Epithelial cell of prostate (primary cell): ENCODE measurements at regions not wholly inside any gene's neighbourhood (a gene's known extent, or its start where the extent isn't known, plus 50 kb on each side); places are given as distances from the start of the nearest gene placed in this dataset.
"Not testable (repeated sequence)": the region's sequence is repeated elsewhere in the genome, so short reads cannot be mapped to it uniquely, and the experiment has no call there.

ENCODE experiments used
- DNase-seq: peaks from one replicate; pipeline ENCODE4 v3.0.0-alpha.2; 2011; ENCODE audit warnings: low read depth, low spot score
- H3K27ac ChIP-seq: fragments of 450-650 bp; 2 replicates; pipeline ENCODE4 v1.5.1; 2017; ENCODE audit warnings: mild to moderate bottlenecking

DNA sequence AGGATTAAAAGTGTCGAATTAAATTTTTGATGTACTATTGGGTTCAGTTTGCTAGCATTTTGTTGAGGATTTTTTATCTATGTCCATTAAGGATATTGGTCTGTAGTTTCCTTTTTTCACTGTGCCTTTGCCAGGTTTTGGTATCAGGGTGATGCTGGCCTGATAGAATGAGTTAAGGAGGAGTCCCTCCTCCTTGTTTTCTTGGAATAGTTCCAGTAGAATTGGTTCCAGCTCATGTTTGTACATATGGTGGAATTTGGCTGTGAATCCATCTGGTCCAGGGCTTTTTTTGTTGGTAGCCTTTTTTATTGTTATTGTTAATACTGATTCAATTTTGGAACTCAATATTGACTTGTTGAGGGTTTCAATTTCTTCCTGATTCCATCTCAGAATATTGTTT, 141.8 kb downstream of the SIM1 start:
- no peak overlapping the region for H3K27ac ChIP-seq
- DNase-seq: no peak

DNA sequence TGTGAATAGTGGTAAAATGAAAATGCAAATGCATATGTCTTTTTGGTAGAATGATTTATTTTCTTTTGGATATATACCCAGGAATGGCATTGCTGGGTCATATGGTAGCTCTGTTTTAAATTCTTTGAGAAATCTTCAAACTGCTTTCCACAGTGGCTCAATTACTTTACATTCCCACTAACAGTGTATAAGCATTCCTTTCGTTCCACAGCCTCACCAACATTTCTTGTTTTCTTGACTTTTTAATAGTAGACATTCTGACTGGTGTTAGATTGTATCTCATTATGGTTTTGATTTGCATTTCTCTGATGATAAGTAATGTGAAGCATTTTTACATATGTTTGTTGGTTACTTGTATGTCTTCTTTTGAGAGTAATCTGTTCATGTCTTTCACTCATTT, 144.0 kb downstream of the SIM1 start:
- DNase-seq: no peak
- no peak overlapping the region for H3K27ac ChIP-seq

DNA sequence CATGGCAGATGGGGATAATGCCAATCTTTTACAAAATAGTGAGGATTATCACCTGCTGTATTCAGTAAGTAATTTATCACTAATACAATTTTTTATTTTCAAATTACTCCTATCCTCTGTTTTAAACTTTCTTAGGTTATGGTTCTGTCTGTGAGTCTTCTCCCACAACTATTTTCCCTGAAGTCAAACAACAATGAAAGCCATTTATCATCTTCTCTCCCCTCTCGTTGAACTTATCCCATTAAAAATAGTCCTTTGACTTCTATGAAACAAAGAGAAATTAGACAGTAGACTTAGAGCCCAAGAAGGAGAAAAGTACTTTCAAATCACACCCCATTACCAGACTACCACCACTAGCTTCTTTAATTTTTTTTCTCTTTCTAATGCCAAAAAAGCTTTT, 147.7 kb downstream of the SIM1 start:
- no peak for DNase-seq
- H3K27ac ChIP-seq: no peak overlapping the region

DNA sequence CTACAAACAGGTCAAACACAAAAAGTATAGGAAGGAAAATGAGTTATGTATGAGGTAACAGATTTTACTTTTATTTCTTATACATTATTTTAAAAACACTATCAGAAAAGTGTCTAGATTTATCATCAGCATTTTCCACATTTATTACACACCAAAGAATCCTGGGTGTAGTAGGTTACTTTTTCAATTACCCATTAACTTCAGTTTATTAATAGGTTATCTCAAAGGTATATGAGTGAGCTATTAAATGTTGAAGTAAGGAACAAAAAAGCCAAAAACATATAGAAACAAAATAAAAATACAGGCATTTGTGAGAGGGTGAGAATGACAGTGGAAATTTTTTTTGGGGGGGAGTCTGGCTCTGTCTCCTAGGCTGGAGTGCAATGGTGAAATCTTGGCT, 150.5 kb downstream of the SIM1 start:
- no peak overlapping the region for H3K27ac ChIP-seq
- no peak for DNase-seq

DNA sequence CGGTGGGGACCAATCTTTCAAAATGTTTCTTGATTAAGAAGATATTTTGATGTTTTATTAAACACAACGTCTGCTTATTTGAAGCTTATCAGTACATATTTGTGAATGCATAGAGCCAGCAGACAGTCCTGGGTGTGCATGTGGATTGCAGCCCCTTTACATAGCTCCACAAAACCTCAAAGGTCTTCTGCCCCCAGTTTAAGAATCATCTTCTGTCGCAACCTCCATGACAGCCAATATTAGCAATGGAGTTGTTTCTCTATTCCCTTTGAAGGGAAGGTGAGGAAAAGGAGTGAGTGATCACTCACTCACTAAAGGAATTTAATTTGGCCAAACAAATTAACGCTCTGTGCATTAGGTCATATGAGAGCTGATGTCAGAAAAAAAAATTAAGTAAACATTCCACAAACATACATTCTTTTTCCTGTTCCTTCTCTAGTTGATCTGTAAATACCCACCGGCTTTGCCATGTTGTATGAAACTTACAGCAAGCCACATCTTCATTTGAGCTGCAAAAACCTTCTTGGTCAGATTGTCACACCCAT, 152.9 kb downstream of the SIM1 start:
- DNase-seq: no peak
- H3K27ac ChIP-seq: no peak overlapping the region

DNA sequence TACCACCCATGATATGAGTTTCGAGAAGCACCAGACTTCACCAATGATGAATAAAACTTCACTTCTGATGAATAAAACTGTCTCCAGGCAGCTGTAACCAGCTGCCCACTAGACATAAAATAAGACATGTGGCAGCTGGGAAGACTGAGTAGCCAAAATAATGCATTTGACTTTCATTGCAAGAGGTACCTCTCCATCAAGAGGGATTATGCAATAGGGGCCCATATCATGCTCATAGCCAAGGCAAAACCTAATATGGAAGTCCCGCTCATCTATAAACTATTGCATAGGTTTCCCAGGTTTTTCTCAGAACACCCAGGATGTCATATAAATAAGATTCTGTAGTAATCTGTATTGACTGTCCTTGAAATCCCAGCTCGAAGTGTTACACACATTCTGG, 155.5 kb downstream of the SIM1 start:
- H3K27ac ChIP-seq: no peak overlapping the region
- no peak for DNase-seq

DNA sequence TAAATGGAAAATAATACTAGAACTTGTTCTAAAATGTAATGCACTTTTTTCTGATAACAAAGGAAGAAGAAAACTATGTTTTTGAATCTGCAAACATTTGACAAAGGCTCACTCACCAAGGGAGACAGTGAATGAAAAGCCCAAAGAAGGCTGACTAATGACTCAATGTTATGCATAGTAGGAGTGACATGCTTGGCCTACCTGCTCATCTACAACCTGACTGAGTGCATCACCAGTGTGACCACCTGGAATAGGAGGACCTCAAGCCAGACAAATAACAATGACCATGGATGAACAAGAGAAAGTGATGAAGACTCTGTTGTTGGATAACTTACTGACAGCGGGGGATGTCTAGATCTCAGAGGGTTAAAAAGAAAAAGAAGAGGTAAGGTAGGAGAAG, 157.2 kb downstream of the SIM1 start:
- H3K27ac ChIP-seq: no peak overlapping the region
- no peak for DNase-seq

DNA sequence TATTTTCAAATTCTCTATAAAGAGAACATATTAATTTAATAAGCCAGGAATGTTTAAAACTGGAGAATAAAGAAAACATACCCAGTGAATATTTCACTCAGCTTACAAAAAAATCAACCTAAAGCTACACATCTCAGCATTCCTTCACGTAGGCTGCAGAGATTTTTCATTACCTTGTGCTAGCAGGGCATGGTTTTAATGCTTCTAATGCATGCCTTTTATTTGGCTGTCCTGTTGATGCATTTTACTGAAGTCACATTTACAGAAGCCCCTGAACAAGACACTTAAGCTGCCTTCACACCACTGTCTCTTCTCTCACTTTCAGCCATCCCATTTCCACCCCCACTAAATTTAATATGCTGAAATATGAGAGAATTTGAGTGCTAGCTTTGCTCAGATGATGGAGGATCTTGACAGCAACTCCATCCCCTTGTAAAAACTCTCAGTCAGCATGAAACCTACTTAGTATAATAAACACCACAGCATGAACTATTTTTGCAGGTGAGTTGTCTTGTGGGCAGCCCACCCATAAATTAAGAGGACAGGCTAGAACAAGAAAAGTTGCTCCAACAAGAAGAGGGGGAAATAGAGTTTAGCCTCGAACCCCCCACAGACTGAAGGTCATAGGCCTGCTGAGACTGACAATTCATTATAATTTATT, 159.4 kb downstream of the SIM1 start:
- no peak for DNase-seq
- no peak overlapping the region for H3K27ac ChIP-seq

DNA sequence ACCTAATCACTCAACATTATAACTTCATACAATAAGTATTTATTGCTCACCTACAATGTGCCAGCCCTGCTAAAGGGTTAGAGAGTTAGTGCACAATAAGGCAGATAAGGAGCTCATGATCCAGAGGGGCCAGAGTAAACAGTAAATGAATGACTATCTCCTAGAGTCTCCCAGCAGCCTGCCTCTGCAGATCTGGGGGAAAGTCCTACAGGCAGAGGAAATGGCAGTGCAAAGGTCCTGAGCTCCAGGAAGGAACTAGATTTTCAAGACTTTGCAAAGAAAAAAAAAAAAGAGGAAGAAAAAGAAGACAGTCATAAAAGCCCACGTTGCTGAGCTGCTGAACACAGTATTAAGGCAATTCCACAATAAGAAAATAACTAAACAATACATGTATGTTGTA, 160.1 kb downstream of the SIM1 start:
- DNase-seq: no peak
- H3K27ac ChIP-seq: no peak overlapping the region

DNA sequence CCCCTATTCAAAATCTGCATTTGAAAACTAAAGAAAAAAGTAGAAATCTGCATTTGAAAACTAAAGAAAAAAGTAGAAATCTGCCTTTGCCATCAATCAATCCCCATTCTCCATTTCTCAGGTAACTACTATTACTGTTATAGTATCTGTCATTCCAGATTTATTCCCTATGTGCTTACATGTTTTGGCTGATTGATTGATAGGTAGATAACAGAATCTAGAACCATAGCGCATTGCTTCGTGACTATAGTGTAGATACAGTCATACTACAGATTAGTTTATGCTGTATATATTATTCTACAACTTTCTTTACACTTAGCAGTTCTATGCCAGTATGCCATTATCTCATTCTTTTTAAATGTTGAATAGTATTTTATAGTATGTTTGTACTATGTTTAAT, 163.0 kb downstream of the SIM1 start:
- DNase-seq: no peak
- H3K27ac ChIP-seq: no peak overlapping the region

DNA sequence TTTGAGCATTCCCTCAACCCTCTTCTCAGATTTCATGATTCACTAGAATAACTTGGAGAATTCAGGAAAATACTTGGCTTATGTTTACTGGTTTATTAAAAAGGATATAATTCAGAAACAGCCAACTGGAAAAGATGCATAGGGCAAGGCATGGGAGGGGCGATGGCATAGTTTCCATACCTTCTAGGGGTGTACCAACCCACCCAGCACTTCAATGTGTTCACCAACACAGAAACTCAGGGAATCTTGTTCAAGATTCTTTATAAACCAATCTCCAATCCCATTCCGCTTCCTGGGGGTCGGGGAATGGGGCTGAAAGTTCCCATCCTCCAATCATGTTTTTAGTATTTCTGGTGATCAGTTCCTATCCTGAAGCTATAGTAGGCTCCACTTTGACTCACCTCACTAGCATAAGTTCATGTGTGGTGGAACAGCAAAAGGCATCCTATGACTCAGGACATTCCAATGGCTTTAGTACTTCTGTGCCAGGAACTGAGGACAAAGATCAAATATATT, 164.4 kb downstream of the SIM1 start:
- peak; percentile 93 for DNase-seq
- H3K27ac ChIP-seq: peak overlapping the region; percentile 87

DNA sequence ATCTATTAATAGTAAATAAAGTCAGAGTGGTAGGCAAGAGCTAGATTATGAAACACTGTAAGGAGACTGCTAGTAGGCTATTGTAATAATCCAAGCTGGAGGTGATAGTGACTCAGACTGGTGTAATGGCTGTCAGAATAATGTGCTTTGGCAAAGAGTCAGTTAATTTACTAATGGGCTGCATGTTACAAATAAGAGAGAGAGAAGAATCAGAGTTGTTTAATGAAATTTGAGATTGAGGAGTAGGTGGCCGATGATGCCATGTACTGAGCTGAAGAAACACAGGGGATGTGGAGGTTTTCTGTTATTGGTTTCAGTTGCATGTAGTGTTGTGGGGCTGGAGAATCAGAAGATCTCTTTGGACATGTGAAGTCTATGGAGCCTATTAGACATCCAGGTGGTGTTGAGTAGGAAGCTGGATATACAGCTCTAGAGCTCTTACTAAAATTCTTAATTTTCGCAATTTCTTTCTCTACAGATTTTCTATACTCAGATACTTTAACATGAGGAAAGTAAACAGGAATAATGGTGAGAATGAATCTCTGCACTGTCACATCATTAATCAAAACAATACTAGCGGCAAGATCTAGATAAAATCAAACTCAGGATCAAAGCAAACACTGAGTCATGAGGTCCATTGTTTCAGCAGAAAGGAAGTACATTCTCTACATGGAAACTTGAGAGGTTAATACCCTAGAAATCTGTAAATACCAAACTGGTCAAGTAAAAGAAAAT, 167.7 kb downstream of the SIM1 start:
- H3K27ac ChIP-seq: peak overlapping the region; percentile 72
- DNase-seq: peak; percentile 69

DNA sequence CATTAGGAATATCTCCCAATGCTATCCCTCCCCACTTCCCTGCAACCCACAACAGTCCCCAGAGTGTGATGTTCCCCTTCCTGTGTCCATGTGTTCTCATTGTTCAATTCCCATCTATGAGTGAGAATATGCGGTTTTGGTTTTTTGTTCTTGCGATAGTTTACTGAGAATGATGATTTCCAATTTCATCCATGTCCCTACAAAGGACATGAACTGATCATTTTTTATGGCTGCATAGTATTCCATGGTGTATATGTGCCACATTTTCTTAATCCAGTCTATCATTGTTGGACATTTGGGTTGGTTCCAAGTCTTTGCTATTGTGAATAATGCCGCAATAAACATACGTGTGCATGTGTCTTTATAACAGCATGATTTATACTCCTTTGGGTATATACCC, 169.5 kb downstream of the SIM1 start:
- DNase-seq, H3K27ac ChIP-seq: not testable (repeated sequence)

DNA sequence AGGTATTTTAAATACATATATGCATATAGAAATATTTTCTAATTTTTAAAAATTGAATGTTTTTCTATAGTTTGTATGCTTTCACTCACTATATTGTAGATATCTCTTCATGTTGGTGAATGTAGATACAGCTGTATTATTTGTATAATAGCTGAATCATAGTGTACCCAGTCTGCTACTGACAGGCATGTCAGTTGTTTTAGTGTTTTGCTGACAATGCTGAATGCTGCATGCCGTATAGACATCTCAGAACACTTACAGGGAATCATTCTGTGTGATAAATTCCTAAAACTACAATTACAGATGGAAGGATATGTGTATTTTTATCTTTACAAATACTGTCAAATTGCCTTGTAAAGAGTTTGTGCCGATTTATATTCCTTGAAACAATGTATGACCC, 175.4 kb downstream of the SIM1 start:
- DNase-seq: no peak
- no peak overlapping the region for H3K27ac ChIP-seq

DNA sequence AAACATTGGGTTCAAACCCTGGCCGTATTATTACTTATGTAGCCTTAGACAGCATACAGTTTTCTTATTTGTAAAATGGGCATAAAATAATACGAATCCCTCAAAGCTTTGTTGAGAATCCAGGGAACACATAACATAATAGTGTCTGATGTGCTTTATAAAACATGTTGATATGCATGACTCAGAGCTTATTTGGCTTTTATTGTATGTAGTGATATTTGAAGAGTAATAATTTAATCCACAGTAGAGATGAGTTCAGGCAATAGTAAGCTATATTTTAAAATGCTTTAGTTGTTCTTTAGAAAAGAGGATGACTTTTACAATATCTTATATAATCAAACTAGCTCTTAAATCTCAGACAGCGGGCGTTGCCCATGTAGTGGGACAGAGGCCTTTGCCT, 176.4 kb downstream of the SIM1 start:
- DNase-seq: no peak
- no peak overlapping the region for H3K27ac ChIP-seq

DNA sequence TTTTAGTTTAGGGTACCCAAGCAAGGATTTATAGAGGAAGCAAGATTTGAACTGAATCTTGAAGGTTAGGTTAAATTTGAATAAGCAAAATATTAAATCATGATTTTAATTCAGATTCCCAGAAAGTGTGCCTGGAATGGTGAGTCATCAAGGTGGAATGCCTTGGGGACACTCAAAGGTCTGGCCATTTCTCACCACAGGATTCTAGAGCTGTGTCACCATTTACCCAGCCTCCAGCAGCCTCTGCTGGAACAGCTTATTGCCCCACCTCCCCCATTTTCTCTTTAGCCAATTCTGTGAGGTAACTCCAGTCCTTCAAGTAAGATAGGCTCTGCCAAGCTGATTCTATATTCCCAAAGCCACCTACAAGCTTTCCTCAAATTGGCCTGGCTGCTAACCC, 181.4 kb downstream of the SIM1 start:
- DNase-seq: no peak
- no peak overlapping the region for H3K27ac ChIP-seq

DNA sequence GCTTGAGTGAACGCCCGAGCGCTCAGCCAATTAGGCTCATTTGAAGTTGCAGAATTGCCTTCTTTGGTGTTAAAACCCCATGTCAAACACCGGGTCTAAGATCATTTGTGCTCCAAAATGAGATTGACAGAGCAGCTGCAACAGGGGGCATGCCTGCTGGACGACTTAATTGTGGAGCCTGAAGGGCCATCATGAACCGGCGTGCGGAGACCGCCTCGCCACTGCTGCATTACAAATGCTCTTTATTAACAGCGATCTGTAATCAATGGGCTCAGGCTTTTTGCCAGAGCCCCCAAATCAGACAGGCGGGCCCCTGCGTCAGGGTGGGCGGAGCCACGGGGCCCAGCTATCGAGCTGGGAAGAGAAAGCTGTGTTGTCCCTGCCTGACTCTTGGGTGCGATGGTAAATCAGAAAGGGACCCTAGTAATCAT, 183.2 kb downstream of the SIM1 start:
- no peak overlapping the region for H3K27ac ChIP-seq
- no peak for DNase-seq

DNA sequence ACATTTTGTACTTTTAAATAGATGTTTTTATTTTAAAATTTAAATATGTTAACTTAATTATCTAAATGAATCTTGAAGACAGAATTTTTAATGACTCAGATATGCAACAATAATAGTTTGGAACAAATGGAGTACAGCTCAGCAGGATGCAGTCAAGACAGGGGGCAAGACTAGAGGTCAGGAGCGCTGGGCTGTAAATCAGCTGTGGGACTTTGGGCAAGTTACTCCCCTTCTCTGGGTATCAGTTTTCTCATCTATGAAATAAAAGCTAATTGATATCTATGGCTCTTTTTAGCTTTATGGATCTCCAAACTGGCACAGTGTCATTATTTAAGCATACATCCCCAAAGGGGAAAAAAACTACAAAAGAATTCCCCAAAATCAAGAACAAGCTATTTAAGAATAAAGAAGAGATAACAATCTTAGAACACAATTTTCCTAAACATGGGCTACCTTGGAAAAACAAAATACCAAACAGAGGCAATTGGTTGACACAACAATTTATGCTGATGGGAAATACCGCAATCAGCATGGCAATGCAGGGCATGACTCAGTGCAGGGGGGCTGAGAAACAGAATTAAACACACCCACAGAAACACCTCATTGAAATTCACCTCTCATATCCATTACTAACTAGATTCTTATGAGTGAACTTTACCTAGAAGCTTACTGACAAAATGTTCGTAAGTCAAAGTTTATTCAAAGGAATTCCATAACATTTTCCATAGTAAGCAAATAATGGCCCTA, 188.2 kb downstream of the SIM1 start:
- no peak overlapping the region for H3K27ac ChIP-seq
- DNase-seq: no peak

DNA sequence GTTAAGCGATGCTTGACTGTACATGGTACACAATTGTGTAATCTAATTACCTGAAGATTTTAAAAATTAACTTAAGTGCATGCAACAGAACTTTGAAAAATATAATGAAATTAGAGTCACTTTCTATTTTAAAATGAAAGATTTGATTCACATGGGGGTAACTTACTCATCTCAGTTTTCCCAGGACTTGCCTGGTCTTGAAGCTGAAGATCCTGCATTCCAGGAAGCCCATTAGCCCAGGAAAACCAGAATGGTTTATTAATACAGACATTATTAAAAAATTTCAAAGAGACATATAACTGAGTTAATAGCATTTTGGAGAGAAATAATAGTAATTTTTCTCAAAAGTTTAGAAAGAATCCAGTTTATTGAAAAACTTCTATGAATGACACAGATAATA, 190.6 kb downstream of the SIM1 start:
- H3K27ac ChIP-seq: no peak overlapping the region
- no peak for DNase-seq

DNA sequence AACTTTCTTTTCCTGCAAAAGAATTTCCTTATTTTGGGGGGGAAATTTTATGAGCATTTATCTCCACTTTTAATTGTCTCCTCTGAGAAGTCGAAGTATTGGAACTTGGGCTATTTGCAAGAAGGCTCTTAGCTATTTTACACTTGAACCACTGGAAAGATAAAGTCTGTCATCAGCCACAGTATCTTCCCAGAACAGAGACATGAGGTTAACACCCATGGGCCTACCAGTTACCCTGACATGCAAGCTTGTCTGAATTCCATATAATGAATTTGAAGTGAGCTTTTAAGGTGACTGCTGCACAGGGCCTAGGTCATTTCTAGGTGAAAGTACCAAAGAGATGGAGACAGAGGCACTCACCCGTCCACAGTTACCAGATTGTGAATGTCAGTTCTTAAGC, 193.1 kb downstream of the SIM1 start:
- DNase-seq: no peak
- H3K27ac ChIP-seq: no peak overlapping the region

DNA sequence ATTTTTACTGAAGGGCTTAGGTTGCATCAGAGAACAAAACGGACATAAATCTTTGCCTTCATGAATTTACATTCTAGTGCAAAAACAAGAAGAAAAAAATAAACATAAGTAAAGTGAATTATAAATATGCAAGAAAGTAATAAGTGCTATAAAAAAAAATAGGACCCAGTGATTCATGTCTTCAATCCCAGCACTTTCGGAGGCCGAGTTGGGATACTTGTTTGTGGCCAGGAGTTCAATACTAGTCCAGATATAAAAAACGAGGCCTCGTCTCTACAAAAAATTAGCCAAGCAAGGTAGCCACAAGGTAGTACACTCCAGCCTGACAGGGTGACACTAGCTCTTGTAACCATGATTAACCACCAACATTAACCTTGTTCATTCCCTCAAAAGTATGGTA, 193.5 kb downstream of the SIM1 start:
- DNase-seq: no peak
- H3K27ac ChIP-seq: no peak overlapping the region
